Neural cell (in vitro differentiated cells): ENCODE measurements at regions not wholly inside any gene's neighbourhood (a gene's known extent, or its start where the extent isn't known, plus 50 kb on each side); places are given as distances from the start of the nearest gene placed in this dataset.

Source experiments
- H2AFZ ChIP-seq: fragments of 200-600, 300-800 bp; sonication (generic), shearing (Covaris generic); 2 replicates; pipeline ENCODE4 v1.6.0; 2014; ENCODE audit warnings: low read depth, mild to moderate bottlenecking, antibody characterized with exemption, low read length, moderate library complexity
- H3F3A ChIP-seq: fragments of 200-600 bp; shearing (Covaris generic); 2 replicates; pipeline ENCODE4 v1.6.1; 2016; ENCODE audit warnings: mild to moderate bottlenecking, moderate library complexity, mixed read lengths, antibody characterized with exemption, low read length; ENCODE audit not compliant: insufficient read depth, poor library complexity, severe bottlenecking
- H3K27ac ChIP-seq: fragments of 200-600, 300-800 bp; sonication (generic), shearing (Covaris generic); 2 replicates; pipeline ENCODE4 v1.5.1; 2014; ENCODE audit warnings: mild to moderate bottlenecking, low read length, moderate library complexity
- H3K27me3 ChIP-seq: fragments of 300-800, 200-600 bp; sonication (generic), shearing (Covaris generic); 2 replicates; pipeline ENCODE4 v1.6.0; 2014; ENCODE audit warnings: mild to moderate bottlenecking, low read depth, low read length, moderate library complexity; ENCODE audit not compliant: insufficient read depth
- H3K36me3 ChIP-seq: fragments of 300-800, 200-600 bp; sonication (generic), shearing (Covaris generic); 2 replicates; pipeline ENCODE4 v1.5.1; 2014; ENCODE audit warnings: mild to moderate bottlenecking, antibody characterized with exemption, low read length, moderate library complexity; ENCODE audit not compliant: insufficient read depth
- H3K4me2 ChIP-seq: fragments of 300-800, 200-600 bp; sonication (generic), shearing (Covaris generic); 2 replicates; pipeline ENCODE4 v1.6.0; 2014; ENCODE audit warnings: mild to moderate bottlenecking, low read length
- H3K4me3 ChIP-seq: fragments of 300-800, 200-600 bp; sonication (generic), shearing (Covaris generic); 2 replicates; pipeline ENCODE4 v1.5.1; 2014; ENCODE audit warnings: mild to moderate bottlenecking, low read length, moderate library complexity
- H3K79me2 ChIP-seq: fragments of 200-600 bp; shearing (Covaris generic); replicated peaks from 2 replicates; pipeline ENCODE4 v1.6.0; 2014; ENCODE audit warnings: mild to moderate bottlenecking, low read length, moderate library complexity; ENCODE audit not compliant: insufficient read depth
- H3K9ac ChIP-seq: fragments of 300-800, 200-600 bp; sonication (generic), shearing (Covaris generic); 2 replicates; pipeline ENCODE4 v1.6.1; 2016; ENCODE audit warnings: mild to moderate bottlenecking, low read length, mixed read lengths
- H3K9me2 ChIP-seq: fragments of 200-600 bp; shearing (Covaris generic); 2 replicates; pipeline ENCODE4 v1.6.1; 2016; ENCODE audit warnings: mild to moderate bottlenecking, low read length, mixed read lengths; ENCODE audit not compliant: insufficient read depth
- H3K9me3 ChIP-seq: fragments of 200-600, 300-800 bp; sonication (generic), shearing (Covaris generic); 2 replicates; pipeline ENCODE4 v1.6.1; 2016; ENCODE audit warnings: mild to moderate bottlenecking, mixed run types, low read length, moderate library complexity, mixed read lengths
- H4K20me1 ChIP-seq: fragments of 200-600 bp; shearing (Covaris generic); 2 replicates; pipeline ENCODE4 v1.6.1; 2016; ENCODE audit warnings: mild to moderate bottlenecking, mixed run types; ENCODE audit not compliant: insufficient read depth
- EP300 ChIP-seq: fragments of 450-650 bp; conservative IDR thresholded peaks from 2 replicates; pipeline ENCODE4 v1.6.1; 2014; ENCODE audit warnings: antibody characterized with exemption, mild to moderate bottlenecking, moderate library complexity; ENCODE audit not compliant: poor library complexity, severe bottlenecking
- EZH2 ChIP-seq: fragments of 200-600, 300-800 bp; shearing (Covaris generic), sonication (generic); IDR thresholded peaks from 2 replicates; pipeline ENCODE4 v1.6.1; 2014; ENCODE audit warnings: antibody characterized with exemption, low read length, borderline replicate concordance, mild to moderate bottlenecking; ENCODE audit not compliant: insufficient read depth, poor library complexity, severe bottlenecking
- MXI1 ChIP-seq: fragments of 450-650 bp; conservative IDR thresholded peaks from 2 replicates; pipeline ENCODE4 v1.6.1; 2014; ENCODE audit warnings: antibody characterized with exemption, mild to moderate bottlenecking; ENCODE audit not compliant: poor library complexity, severe bottlenecking
- POLR2AphosphoS5 ChIP-seq: IDR thresholded peaks from 2 replicates; pipeline ENCODE4 v1.6.1; 2012
- RAD21 ChIP-seq: fragments of 450-650 bp; conservative IDR thresholded peaks from 2 replicates; pipeline ENCODE4 v1.6.1; 2014; ENCODE audit warnings: antibody characterized with exemption, mild to moderate bottlenecking, moderate library complexity
- SMC3 ChIP-seq: fragments of 450-650 bp; conservative IDR thresholded peaks from 2 replicates; pipeline ENCODE4 v1.6.1; 2014; ENCODE audit warnings: antibody characterized with exemption, mild to moderate bottlenecking, moderate library complexity; ENCODE audit not compliant: poor library complexity
- TAF1 ChIP-seq: IDR thresholded peaks from 2 replicates; pipeline ENCODE4 v1.6.1; 2012; ENCODE audit warnings: low read depth
- TF ChIP-seq, protein P1 (sequence below): fragments of 450-650 bp; IDR thresholded peaks from 2 replicates; pipeline ENCODE4 v1.5.1; 2014; ENCODE audit warnings: antibody characterized with exemption, mild to moderate bottlenecking, moderate library complexity; ENCODE audit not compliant: poor library complexity, severe bottlenecking
- TF ChIP-seq, protein P2 (sequence below): IDR thresholded peaks from 2 replicates; pipeline ENCODE4 v1.6.1; 2012; ENCODE audit warnings: borderline replicate concordance

DNA sequence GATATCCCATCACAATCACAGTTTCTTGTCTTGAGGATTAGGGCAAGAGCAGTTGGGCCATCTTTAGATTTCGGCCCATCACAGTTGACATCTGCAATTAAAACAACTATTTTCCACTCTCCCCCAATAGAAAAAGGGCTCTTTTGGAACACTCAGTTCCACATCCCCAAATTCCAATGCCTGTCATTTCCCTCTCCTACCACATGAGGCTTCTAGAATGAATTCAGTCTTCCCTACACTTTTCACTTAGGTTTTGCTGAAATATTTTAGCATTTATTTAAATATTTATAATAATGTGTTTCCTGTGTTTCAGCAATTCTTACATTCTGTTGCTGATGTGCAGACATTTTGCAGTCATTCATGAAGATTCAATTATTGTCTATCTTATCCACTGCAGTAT, 118.4 kb downstream of the COX18 start:
- Histone ChIP-seq H3K27me3 (no peaks in the 10 kb centered on the region), H3F3A (no peaks in the 10 kb centered on the region), H2AFZ (no peak overlapping the region), H3K9me2 (no peaks in the 10 kb centered on the region), H4K20me1 (no peaks in the 10 kb centered on the region), H3K36me3 (no peaks in the 10 kb centered on the region), H3K79me2 (no peaks in the 10 kb centered on the region), H3K9me3 (no peaks in the 10 kb centered on the region), H3K4me2 (no peak overlapping the region), H3K4me3 (no peak overlapping the region), H3K9ac (no peak overlapping the region), H3K27ac (no peak overlapping the region)
- TF ChIP-seq, protein P1, sequence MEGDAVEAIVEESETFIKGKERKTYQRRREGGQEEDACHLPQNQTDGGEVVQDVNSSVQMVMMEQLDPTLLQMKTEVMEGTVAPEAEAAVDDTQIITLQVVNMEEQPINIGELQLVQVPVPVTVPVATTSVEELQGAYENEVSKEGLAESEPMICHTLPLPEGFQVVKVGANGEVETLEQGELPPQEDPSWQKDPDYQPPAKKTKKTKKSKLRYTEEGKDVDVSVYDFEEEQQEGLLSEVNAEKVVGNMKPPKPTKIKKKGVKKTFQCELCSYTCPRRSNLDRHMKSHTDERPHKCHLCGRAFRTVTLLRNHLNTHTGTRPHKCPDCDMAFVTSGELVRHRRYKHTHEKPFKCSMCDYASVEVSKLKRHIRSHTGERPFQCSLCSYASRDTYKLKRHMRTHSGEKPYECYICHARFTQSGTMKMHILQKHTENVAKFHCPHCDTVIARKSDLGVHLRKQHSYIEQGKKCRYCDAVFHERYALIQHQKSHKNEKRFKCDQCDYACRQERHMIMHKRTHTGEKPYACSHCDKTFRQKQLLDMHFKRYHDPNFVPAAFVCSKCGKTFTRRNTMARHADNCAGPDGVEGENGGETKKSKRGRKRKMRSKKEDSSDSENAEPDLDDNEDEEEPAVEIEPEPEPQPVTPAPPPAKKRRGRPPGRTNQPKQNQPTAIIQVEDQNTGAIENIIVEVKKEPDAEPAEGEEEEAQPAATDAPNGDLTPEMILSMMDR = no peak
- TF ChIP-seq, protein P2, sequence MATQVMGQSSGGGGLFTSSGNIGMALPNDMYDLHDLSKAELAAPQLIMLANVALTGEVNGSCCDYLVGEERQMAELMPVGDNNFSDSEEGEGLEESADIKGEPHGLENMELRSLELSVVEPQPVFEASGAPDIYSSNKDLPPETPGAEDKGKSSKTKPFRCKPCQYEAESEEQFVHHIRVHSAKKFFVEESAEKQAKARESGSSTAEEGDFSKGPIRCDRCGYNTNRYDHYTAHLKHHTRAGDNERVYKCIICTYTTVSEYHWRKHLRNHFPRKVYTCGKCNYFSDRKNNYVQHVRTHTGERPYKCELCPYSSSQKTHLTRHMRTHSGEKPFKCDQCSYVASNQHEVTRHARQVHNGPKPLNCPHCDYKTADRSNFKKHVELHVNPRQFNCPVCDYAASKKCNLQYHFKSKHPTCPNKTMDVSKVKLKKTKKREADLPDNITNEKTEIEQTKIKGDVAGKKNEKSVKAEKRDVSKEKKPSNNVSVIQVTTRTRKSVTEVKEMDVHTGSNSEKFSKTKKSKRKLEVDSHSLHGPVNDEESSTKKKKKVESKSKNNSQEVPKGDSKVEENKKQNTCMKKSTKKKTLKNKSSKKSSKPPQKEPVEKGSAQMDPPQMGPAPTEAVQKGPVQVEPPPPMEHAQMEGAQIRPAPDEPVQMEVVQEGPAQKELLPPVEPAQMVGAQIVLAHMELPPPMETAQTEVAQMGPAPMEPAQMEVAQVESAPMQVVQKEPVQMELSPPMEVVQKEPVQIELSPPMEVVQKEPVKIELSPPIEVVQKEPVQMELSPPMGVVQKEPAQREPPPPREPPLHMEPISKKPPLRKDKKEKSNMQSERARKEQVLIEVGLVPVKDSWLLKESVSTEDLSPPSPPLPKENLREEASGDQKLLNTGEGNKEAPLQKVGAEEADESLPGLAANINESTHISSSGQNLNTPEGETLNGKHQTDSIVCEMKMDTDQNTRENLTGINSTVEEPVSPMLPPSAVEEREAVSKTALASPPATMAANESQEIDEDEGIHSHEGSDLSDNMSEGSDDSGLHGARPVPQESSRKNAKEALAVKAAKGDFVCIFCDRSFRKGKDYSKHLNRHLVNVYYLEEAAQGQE = no peak
- no peak for TF ChIP-seq EP300
- no peak for TF ChIP-seq TAF1
- no peak for TF ChIP-seq EZH2
- no peak for TF ChIP-seq RAD21
- no peak for TF ChIP-seq MXI1
- TF ChIP-seq POLR2AphosphoS5 = no peak
- TF ChIP-seq SMC3 = no peak

DNA sequence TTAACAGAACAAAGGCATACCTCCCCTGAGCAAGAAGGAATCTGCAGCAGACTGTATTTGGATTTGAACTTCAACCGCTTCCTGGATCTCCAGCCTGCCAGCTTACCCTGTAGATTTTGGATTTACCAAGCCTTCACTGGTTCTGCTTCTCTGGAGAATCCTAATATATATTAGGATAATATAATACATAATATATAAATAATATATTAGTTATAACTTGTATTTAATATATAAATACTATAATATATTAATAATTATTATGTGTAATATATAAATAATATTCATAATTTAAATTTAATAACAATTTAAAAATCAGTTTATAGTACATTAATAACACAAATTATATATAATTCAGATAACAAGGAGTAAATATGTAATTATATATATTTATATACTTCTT, 121.4 kb downstream of the COX18 start:
- no peak overlapping the region for H3K4me3 ChIP-seq
- H4K20me1 ChIP-seq = no peaks in the 10 kb centered on the region
- H3K4me2 ChIP-seq = no peak overlapping the region
- H3K79me2 ChIP-seq = no peaks in the 10 kb centered on the region
- H3K9me3 ChIP-seq = no peaks in the 10 kb centered on the region
- no peaks in the 10 kb centered on the region for H3K27me3 ChIP-seq
- H3K36me3 ChIP-seq = no peaks in the 10 kb centered on the region
- no peak for TF ChIP-seq POLR2AphosphoS5
- TF ChIP-seq MXI1 = no peak
- TF ChIP-seq, protein P2 = no peak
- TF ChIP-seq TAF1 = no peak
- TF ChIP-seq RAD21 = no peak
- TF ChIP-seq EZH2 = no peak
- TF ChIP-seq SMC3 = no peak
- TF ChIP-seq, protein P1 = no peak
- TF ChIP-seq EP300 = no peak
- no peak overlapping the region for H2AFZ ChIP-seq
- H3K27ac ChIP-seq = no peak overlapping the region
- no peak overlapping the region for H3K9ac ChIP-seq
- no peaks in the 10 kb centered on the region for H3K9me2 ChIP-seq
- no peaks in the 10 kb centered on the region for H3F3A ChIP-seq
